Heart left ventricle (tissue), 13 donors: ENCODE measurements at regions not wholly inside any gene's neighbourhood (a gene's known extent, or its start where the extent isn't known, plus 50 kb on each side); places are given as distances from the start of the nearest gene placed in this dataset.

ENCODE experiments used
- POLR2A ChIP-seq, 2 donors: fragments of 450-650 bp; IDR thresholded peaks; one replicate each; pipeline ENCODE4 v1.6.1; 2017; ENCODE audit warnings: antibody characterized with exemption in 2 of 2, mild to moderate bottlenecking in 2 of 2, moderate library complexity in 2 of 2
- TF ChIP-seq, protein P1 (sequence below), 12 donors: fragments of 200-600 bp; sonication (generic) in 4 of 12; IDR thresholded peaks; one replicate each; pipeline versions ENCODE4 v1.5.0 to v1.8.0; 2018 to 2022; ENCODE audit warnings: antibody characterized with exemption in 12 of 12, mild to moderate bottlenecking in 5 of 12
- donor health status: ischemic (EF 13 %, LVEDD 7.1; RV severe dilation, severe dysfunction).
- donor health status: DM: no; HTN: yes; CAD: no.
- donor health status: DM: no; HTN: no; CAD: no.
- donor health status: ischemic (EF 25% LVEDD 6.9; RV normal size, moderate dysfunction).
- donor health status: ischemic (EF 25% LVEDD 5.7; RV mildly dilated, moderate dysfunction).
- donor health status: ischemic (EF 35%, LVEDD 5.7; RV mildly dilated, moderate dysfunction).
- donor health status: nonischemic (EF 11% LVEDD 7.7; RV severe dilation, severe dysfunction).
- donor health status: DM: yes; HTN: yes; CAD: no.
- donor health status: PGD.
- donor health status: ischemic (EF 29% LVEDD 5.4; RV normal size, mild dysfunction).
- donor health status: nonischemic (EF 23%, LVEDD 6.1; RV moderate dilation, normal function).

DNA sequence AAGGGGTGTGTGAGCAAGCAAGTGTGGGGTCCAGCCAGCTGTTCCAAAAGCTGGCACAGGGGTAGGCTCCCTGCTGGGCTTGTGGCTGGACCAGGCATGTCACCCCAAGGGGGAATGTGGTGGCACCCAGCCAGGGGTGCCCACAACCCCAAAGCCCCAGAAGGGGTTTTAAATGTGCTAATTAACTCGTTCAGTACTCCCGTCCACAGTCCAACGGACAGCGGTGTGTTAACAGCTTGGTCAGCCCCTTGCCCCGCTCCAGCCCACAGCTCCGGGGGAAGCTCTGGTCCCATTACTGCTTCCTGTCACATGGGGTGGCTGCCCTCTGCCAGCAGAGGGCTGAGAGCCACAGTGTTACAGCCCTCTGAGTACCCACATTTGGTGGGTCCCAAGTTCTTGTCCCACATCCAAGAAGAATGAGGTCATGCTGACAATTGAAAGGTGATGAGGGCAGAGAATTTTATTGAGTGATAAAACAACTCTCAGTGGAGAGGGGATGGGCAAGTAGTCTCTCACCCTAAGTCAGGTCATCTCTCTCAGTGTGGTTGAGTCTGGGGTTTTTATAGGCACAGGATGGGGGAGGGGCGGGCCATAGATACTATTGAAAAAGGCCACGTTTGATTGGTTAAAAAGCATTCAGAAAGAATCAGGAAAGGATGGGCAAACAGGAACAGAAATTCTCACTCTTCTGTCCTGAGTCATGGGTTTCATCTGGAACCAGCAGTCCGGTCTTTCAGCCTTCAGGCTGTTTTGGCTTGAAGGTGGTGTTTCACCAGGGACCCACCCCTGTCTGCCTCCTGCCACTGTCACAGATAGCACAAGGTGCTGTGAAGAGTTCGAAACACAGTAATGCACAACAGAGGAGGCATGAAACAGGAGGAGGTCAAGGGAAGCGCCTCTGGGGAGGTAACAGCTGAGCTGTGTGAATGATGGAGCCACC, 238.5 kb downstream of the NFATC2 start:
- TF ChIP-seq, protein P1, sequence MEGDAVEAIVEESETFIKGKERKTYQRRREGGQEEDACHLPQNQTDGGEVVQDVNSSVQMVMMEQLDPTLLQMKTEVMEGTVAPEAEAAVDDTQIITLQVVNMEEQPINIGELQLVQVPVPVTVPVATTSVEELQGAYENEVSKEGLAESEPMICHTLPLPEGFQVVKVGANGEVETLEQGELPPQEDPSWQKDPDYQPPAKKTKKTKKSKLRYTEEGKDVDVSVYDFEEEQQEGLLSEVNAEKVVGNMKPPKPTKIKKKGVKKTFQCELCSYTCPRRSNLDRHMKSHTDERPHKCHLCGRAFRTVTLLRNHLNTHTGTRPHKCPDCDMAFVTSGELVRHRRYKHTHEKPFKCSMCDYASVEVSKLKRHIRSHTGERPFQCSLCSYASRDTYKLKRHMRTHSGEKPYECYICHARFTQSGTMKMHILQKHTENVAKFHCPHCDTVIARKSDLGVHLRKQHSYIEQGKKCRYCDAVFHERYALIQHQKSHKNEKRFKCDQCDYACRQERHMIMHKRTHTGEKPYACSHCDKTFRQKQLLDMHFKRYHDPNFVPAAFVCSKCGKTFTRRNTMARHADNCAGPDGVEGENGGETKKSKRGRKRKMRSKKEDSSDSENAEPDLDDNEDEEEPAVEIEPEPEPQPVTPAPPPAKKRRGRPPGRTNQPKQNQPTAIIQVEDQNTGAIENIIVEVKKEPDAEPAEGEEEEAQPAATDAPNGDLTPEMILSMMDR (IDR thresholded peaks at IDR 0.05), result no peak
- no peak for TF ChIP-seq POLR2A (IDR thresholded peaks at IDR 0.05)
